HUES64 (cell line): ENCODE measurements at regions not wholly inside any gene's neighbourhood (a gene's known extent, or its start where the extent isn't known, plus 50 kb on each side); places are given as distances from the start of the nearest gene placed in this dataset.

Experiments
- H3K27ac ChIP-seq: 2 replicates; pipeline ENCODE4 v1.7.0; 2013; ENCODE audit warnings: low read depth, low read length, inconsistent platforms
- H3K27me3 ChIP-seq: 2 replicates; pipeline ENCODE4 v1.6.1; 2013; ENCODE audit warnings: mild to moderate bottlenecking, low read length; ENCODE audit not compliant: insufficient read depth
- H3K36me3 ChIP-seq: 2 replicates; pipeline ENCODE4 v1.6.1; 2013; ENCODE audit warnings: mild to moderate bottlenecking, low read length; ENCODE audit not compliant: insufficient read depth
- H3K4me1 ChIP-seq: 2 replicates; pipeline ENCODE4 v1.6.1; 2013; ENCODE audit warnings: mild to moderate bottlenecking, low read length, moderate library complexity; ENCODE audit not compliant: insufficient read depth
- H3K4me3 ChIP-seq: 2 replicates; pipeline ENCODE4 v1.5.1; 2013; ENCODE audit warnings: mild to moderate bottlenecking, low read length, moderate library complexity
- H3K9ac ChIP-seq: 2 replicates; pipeline ENCODE4 v1.6.1; 2013; ENCODE audit warnings: mild to moderate bottlenecking, low read depth, low read length
- H3K9me3 ChIP-seq: 2 replicates; pipeline ENCODE4 v1.6.1; 2013; ENCODE audit warnings: low read depth, low read length; ENCODE audit not compliant: insufficient read depth
- WGBS: fragments of 150-250, 120-280 bp; methylation state at CpG from one replicate; pipeline ENCODE4 v1.1.7; 2013; ENCODE audit warnings: missing lambda C conversion rate; 5-methylcytosine and 5-hydroxymethylcytosine counted together

GRCh38 chr3:31442755-31443154 lies 90.0 kb upstream of the STT3B start:
- H3K27me3 ChIP-seq: no peaks in the 10 kb centered on the region
- H3K4me3 ChIP-seq: no peak overlapping the region
- no peak overlapping the region for H3K9ac ChIP-seq
- H3K27ac ChIP-seq: no peak overlapping the region
- H3K4me1 ChIP-seq: peaks cover 15% of the 10 kb centered on the region
- H3K9me3 ChIP-seq: no peaks in the 10 kb centered on the region
- no peaks in the 10 kb centered on the region for H3K36me3 ChIP-seq
- 94% methylated on average over 2 of the region's 2 CpGs for WGBS

GRCh38 chr3:31444220-31445142 lies 88.2 kb upstream of the STT3B start:
- Histone ChIP-seq H3K27me3 (no peaks in the 10 kb centered on the region), H3K36me3 (no peaks in the 10 kb centered on the region), H3K9me3 (no peaks in the 10 kb centered on the region), H3K9ac (no peak overlapping the region), H3K27ac (no peak overlapping the region), H3K4me3 (no peak overlapping the region), H3K4me1 (peaks cover 12% of the 10 kb centered on the region)
- WGBS: 95% methylated on average over 6 of the region's 6 CpGs

GRCh38 chr3:31445701-31446100 lies 87.0 kb upstream of the STT3B start:
- 82% methylated on average over 1 of the region's 1 CpG for WGBS
- Histone ChIP-seq H3K9ac (no peak overlapping the region), H3K36me3 (no peaks in the 10 kb centered on the region), H3K4me1 (peaks cover under 1% of the 10 kb centered on the region; the same call in 1 of the 2 replicates), H3K27me3 (no peaks in the 10 kb centered on the region), H3K27ac (no peak overlapping the region), H3K4me3 (no peak overlapping the region), H3K9me3 (no peaks in the 10 kb centered on the region)

GRCh38 chr3:31448035-31448881 lies 84.5 kb upstream of the STT3B start:
- no peaks in the 10 kb centered on the region for H3K27me3 ChIP-seq
- H3K4me1 ChIP-seq: no peaks in the 10 kb centered on the region
- H3K36me3 ChIP-seq: no peaks in the 10 kb centered on the region
- H3K9ac ChIP-seq: no peak overlapping the region
- H3K4me3 ChIP-seq: no peak overlapping the region
- no peak overlapping the region for H3K27ac ChIP-seq
- WGBS: 91% methylated on average over 1 of the region's 1 CpG
- H3K9me3 ChIP-seq: no peaks in the 10 kb centered on the region

GRCh38 chr3:31448882-31449243 lies 83.9 kb upstream of the STT3B start:
- 92% methylated on average over 1 of the region's 1 CpG for WGBS
- no peak overlapping the region for H3K9ac ChIP-seq

GRCh38 chr3:31449318-31449717 lies 83.4 kb upstream of the STT3B start:
- Histone ChIP-seq H3K9me3 (no peaks in the 10 kb centered on the region), H3K4me1 (no peaks in the 10 kb centered on the region), H3K27me3 (no peaks in the 10 kb centered on the region), H3K36me3 (no peaks in the 10 kb centered on the region), H3K9ac (no peak overlapping the region), H3K4me3 (no peak overlapping the region), H3K27ac (no peak overlapping the region)
- WGBS: no CpG with 5 or more reads among the region's 1 CpG

More at GRCh38 chr3:31448882-31449243, 83.9 kb upstream of the STT3B start:
- H3K27ac ChIP-seq: no peak overlapping the region
- H3K4me3 ChIP-seq: no peak overlapping the region
- no peaks in the 10 kb centered on the region for H3K27me3 ChIP-seq
- H3K36me3 ChIP-seq: no peaks in the 10 kb centered on the region
- no peaks in the 10 kb centered on the region for H3K9me3 ChIP-seq
- no peaks in the 10 kb centered on the region for H3K4me1 ChIP-seq

GRCh38 chr3:31450345-31450744 lies 82.4 kb upstream of the STT3B start:
- Histone ChIP-seq H3K9ac (no peak overlapping the region), H3K4me1 (no peaks in the 10 kb centered on the region), H3K27me3 (no peaks in the 10 kb centered on the region), H3K4me3 (no peak overlapping the region), H3K36me3 (no peaks in the 10 kb centered on the region), H3K9me3 (no peaks in the 10 kb centered on the region), H3K27ac (no peak overlapping the region)

- Histone ChIP-seq H3K4me1 (no peaks in the 10 kb centered on the region), H3K4me3 (no peak overlapping the region), H3K9me3 (no peaks in the 10 kb centered on the region), H3K36me3 (no peaks in the 10 kb centered on the region), H3K27me3 (no peaks in the 10 kb centered on the region), H3K27ac (no peak overlapping the region), H3K9ac (no peak overlapping the region)
- WGBS: 96% methylated on average over 24 of the region's 24 CpGs
Measured at GRCh38 chr3:31452495-31453106, 80.1 kb upstream of the STT3B start.

- WGBS: 96% methylated on average over 8 of the region's 8 CpGs
- H3K27ac ChIP-seq: no peak overlapping the region
Measured at GRCh38 chr3:31453430-31453829, 79.3 kb upstream of the STT3B start.

GRCh38 chr3:31455524-31455923 lies 77.2 kb upstream of the STT3B start:
- Histone ChIP-seq H3K4me3 (no peak overlapping the region), H3K36me3 (no peaks in the 10 kb centered on the region), H3K27me3 (no peaks in the 10 kb centered on the region), H3K4me1 (no peaks in the 10 kb centered on the region), H3K9me3 (no peaks in the 10 kb centered on the region), H3K27ac (no peak overlapping the region), H3K9ac (no peak overlapping the region)
- 95% methylated on average over 5 of the region's 5 CpGs for WGBS

More at GRCh38 chr3:31453430-31453829, 79.3 kb upstream of the STT3B start:
- Histone ChIP-seq H3K9ac (no peak overlapping the region), H3K9me3 (no peaks in the 10 kb centered on the region), H3K36me3 (no peaks in the 10 kb centered on the region), H3K4me3 (no peak overlapping the region), H3K4me1 (no peaks in the 10 kb centered on the region), H3K27me3 (no peaks in the 10 kb centered on the region)

GRCh38 chr3:31456373-31456772 lies 76.4 kb upstream of the STT3B start:
- WGBS: 88% methylated on average over 3 of the region's 3 CpGs
- no peaks in the 10 kb centered on the region for H3K27me3 ChIP-seq
- no peaks in the 10 kb centered on the region for H3K9me3 ChIP-seq
- H3K4me1 ChIP-seq: no peaks in the 10 kb centered on the region
- no peaks in the 10 kb centered on the region for H3K36me3 ChIP-seq
- no peak overlapping the region for H3K27ac ChIP-seq
- no peak overlapping the region for H3K9ac ChIP-seq
- H3K4me3 ChIP-seq: no peak overlapping the region
